ENCODE measurements at regions not wholly inside any gene's neighbourhood (a gene's known extent, or its start where the extent isn't known, plus 50 kb on each side); places are given as distances from the start of the nearest gene placed in this dataset.

GRCh38 chr16:49121636-49122035, 160.0 kb downstream of the CBLN1 start:
- FAIRE-seq = no peak

DNA sequence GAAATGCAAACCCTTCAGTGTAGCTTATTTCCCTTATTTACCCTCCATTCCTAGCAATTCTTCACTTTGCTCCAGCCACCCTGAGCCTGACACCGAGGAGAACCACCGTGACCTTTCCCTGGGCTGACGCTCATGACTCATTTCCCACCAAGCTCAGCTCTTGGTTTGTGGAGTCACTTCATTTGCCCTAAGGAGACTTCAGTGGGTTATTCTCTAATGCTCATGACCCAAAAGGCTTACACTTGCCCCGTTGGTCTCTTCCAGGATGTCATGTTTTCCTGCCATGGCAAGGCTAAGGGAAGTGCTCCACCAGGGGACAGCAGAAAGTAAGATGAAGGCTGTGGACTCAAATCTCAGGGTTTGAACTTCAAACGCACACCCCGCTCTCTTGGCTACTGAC, 161.0 kb downstream of the CBLN1 start:
- FAIRE-seq = no peak

- FAIRE-seq = no peak
Measured at GRCh38 chr16:49116873-49117272, 164.8 kb downstream of the CBLN1 start.

GRCh38 chr16:49115956-49116355, 165.7 kb downstream of the CBLN1 start:
- FAIRE-seq = no peak

- FAIRE-seq = no peak
Measured at GRCh38 chr16:49112754-49113153, 168.9 kb downstream of the CBLN1 start.

DNA sequence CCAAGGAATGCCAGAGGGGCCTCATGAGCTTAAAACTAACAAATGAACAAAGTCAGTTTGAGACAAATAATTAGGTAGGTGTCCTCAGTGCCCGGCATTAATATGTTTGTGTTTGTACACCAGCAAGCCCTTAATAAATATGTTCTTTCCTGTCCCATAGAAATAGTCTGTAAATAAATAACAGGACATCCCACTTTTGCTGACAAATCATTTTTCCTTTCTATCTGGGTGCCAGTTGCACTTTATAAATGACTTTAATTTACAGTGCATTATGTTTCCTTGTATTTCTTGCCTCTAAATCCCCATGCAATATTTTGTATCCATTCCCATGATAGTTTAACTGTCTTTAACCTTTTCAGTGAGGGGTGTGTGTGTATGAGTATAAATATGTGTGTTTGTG, 170.3 kb downstream of the CBLN1 start:
- no peak for FAIRE-seq

GRCh38 chr16:49108611-49109010, 173.0 kb downstream of the CBLN1 start:
- FAIRE-seq = no peak

- FAIRE-seq = no peak
Measured at GRCh38 chr16:49103298-49103697, 178.3 kb downstream of the CBLN1 start.

DNA sequence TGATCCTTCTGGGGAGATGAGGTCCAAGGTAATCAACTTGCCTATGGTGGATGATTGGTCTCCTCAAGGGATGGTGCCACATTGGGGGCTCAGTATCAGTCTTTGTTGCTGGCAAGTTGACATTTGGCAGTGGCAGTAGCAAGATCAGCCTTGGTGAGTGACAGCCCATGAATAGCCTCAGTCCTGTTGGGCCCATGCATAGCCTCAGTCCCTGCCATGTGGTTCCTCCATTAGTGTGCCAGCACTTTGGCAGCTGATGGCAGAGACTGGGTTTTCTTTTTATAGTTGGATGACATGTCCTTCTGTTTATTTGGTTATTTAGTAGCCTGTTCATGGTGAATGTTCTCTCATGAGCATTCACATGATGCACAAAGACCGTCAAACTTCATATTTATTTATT, 179.6 kb downstream of the CBLN1 start:
- no peak for FAIRE-seq

- no peak for FAIRE-seq
Measured at GRCh38 chr16:49100366-49100765, 181.3 kb downstream of the CBLN1 start.

DNA sequence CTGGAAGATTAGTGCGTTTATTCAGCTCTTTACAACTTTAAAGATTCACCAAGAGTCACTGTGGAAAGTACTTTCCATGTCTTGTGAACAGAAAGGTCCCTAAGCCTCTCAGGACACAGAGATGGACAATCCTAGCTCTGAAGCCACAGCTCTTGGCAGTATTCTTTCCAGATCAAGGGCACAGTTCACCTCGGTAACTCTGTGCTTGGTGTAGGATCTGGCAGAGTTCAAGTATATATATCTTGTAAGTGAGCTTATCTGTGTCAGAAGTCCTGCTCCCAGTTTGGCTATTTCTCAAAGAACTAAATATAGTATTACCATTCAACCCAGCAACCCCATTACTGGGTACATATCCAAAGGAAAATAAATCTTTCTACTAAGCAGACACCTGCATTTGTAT, 183.7 kb downstream of the CBLN1 start:
- FAIRE-seq = no peak

DNA sequence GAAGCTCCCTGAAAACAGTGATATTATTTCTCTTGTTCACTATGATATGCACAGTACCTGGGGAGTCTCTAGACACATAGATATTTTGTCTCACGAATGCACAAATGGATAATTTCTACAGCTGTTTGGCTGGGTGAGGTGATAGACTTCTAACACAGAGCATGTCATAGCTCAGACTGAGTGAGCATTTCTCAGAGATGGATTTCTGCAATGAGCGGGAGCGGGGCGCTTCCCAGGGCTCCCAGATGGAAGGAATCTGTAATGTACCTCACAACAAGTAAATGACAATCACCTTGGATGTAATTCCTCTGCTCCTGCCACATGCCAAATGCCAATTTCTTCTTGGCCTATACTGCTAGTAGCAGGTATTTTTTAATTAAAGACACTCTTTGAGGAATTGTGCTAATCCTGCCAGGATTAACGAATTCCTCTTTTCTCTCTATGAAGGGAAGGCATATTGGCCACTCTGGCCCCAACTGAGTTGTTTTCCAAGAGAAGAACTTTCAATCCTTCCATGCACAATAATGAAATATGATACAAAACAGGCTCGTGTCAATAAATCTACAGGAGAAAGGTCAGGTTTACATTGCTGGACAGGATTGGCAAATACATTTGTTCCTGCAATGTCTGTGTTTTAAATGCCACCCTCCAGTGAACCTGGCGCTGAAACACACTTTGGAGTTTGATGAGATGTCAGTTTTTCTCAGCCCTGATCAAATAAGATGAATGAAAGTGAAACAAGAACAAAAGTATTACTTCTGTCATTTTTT, 185.3 kb downstream of the CBLN1 start:
- no peak for FAIRE-seq

DNA sequence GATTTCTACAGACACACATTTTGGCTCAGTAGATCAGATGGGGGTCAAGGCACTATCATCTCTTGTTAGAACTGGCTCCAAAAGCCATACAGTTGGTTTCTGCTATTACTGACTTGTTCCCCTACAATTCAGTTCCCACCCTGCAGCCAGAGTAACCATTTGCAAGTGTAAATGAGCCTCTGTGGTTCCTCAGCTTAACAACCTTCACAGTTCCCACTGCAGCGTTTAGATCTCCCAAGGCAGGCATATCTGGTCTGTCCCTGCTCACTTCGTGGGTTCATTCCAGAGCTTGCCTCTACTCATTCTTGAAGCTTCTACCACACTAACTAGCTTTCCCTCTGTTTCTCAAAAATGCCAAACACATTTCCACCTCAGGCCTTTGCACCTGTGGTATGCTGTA, 186.1 kb downstream of the CBLN1 start:
- FAIRE-seq = no peak

- FAIRE-seq = no peak
Measured at GRCh38 chr16:49094471-49094870, 187.2 kb downstream of the CBLN1 start.

DNA sequence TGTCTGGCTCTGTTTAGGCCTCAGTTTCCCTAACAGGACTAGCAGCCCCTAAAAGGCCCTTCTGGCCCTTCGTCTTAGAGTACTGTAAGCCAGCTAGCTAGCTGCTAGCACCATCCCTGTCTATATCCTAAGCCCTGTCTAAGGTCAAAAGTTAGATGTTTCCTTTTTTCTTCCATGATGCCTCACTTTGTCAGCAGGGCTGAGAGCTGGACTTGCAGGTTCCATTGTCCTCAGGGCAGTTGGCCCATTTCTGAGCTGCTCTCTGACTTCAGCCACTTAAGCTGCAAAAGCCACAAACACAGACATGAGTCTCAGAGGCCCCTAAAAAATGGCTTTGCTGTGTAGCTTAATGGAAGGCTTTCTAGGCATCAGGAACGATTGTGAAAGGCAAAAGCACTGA, 187.7 kb downstream of the CBLN1 start:
- FAIRE-seq = no peak

GRCh38 chr16:49092704-49093103, 188.9 kb downstream of the CBLN1 start:
- no peak for FAIRE-seq

DNA sequence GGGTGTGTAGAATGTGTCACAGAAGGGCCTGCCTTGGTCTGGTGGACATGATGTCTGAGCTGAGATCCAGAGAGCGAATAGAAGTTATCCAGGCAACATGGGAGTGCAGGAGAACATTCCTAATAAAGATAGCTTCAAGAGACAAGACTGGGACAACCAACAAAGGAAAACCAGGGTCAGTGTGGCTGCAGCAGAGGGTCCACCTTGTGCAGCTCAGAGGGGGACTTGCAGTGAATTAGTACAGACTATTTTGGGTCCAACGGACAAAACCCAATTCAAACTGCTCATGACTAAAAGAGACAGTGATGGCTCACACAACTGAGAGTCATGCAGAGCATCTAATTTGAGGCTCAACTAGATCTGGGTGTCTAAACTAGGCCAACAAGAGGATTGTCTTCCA, 192.1 kb downstream of the CBLN1 start:
- no peak for FAIRE-seq

DNA sequence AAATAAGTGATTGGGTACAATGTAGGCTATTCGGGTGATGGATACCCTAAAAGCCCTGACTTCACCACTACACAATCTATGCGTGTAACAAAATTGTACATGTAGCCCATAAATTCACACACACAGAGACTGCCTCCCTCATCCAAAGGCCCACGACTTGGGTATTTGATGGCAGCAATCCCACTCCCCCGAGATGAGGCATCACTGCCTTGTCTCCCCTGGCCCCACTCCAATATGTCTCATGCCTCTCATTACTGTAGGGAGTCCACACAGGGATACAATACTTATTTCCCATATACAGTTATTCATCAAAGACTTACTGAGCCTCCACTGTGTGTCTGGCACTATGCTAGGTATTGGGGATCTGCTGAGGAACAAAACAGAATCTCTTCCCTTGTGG, 192.6 kb downstream of the CBLN1 start:
- no peak for FAIRE-seq

DNA sequence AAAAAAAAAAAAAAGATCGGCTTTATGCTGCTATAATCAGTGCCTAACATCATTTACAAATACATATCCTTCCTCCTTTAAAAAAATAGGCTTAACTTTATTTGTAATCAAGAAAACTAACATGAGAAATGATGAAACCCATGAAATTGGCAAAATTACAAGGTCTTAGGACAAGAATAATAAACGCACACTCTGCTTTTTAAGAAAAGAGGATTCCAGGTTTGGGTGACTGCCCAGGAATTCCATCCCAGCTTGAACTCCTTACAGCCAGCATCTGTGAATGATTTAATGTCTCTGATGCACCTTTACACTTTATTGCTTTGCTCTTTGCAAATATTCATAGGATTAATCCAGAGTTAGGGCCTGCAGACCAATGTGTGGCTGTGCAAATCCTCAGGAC, 196.0 kb downstream of the CBLN1 start:
- no peak for FAIRE-seq

DNA sequence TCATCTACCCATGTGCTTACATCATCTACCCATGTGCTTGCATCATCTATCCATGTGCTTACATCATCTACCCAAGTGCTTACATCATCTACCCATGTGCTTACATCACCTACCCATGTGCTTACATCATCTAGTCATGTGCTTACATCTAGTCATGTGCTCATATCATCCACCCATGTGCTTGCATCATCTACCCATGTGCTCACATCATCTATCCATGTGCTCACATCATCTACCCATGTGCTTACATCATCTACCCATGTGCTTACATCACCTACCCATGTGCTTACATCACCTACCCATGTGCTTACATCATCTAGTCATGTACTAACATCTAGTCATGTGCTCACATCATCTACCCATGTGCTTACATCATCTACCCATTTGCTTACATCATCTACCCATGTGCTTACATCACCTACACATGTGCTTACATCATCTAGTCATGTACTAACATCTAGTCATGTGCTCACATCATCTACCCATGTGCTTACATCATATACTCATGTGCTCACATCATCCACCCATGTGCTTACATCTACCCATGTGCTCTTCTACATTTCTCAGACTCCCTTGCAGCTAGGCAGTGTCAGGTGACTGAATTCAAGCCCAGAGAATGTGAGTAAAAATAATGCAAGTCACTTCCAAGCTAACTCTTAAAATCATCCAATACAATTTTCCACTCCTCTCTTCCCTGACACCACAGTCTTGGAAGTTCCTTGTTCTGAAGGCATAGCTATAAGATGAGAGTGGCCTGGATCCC, 196.8 kb downstream of the CBLN1 start:
- FAIRE-seq = no peak

DNA sequence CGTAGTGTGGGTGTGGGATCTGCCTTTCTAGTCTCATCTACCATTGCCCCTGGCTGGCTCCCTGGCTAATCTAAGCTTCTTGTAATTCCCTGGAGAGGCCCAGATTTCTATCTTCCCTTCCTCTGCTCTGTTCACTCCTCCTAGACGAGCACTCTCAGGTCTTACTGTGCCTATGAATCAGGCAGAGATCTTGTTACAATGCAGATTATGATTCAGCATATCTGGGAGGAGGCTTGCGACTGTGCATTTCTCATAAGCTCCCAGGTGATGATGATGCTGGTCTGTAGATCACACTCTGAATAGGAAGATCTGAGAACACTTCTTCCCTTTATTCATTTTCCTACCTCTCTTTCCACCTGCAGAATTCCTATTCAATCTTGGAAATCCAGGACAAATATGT, 200.1 kb downstream of the CBLN1 start:
- no peak for FAIRE-seq

- no peak for FAIRE-seq
Measured at GRCh38 chr16:49081086-49081485, 200.6 kb downstream of the CBLN1 start.

DNA sequence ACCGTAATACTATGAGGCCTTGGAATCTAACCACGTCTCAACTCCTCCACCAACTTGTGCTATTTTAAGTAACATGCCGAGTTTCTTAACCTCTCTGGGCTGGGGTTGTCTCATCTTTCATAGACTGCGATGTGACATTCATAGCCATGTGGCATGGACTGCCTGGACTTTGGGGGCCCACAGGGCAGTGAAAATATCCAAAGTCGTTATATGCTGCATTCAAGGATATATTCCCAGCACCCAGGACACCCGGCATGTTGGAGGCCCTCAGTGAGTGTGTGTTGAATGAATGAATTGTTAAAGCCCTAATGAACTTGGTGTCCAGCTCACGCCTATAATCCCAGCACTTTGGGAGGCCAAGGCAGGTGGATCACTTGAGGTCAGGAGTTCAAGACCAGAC, 203.1 kb downstream of the CBLN1 start:
- FAIRE-seq = no peak

DNA sequence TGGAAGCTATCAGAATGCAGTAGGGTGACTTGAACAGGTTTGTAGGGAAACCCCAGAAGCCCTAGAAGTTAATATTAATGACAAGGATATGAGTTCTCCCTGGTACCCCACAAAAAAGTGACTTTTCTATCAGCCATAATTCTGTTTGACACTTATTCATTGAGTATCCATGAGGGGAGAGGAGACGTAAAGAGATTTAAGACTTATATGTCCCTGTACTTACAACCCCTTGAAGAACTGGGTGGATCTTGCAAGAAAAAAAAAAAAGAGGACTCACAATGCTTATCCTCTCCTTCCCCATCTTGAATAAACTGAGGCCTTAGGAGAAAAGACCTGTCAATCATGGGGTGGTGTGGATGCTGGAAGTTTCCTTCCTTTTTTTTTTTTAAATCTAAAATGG, 203.5 kb downstream of the CBLN1 start:
- FAIRE-seq = no peak

DNA sequence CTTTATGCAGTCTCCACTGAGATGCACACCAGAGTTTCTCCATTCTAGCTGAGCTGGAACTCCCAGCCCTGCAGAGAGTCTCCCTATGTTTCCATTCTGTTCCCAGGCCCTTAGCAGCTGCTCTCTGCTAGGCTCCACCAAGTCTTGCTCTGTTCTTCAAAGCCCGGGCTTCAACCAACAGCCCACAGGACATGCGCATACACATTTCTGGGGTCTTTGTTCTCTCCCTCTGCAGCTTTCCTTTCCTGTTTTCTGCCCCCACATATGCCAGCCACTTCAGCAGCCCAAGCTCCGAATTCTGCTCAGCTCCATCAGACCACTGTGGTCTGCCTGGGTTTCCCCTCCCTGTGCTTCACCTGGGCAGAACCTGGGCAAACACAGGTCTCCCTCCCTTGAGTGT, 205.9 kb downstream of the CBLN1 start:
- FAIRE-seq = no peak

Measured in colon (tissue), 2 donors.